DOHH2 (cell line): ENCODE measurements at regions not wholly inside any gene's neighbourhood (a gene's known extent, or its start where the extent isn't known, plus 50 kb on each side); places are given as distances from the start of the nearest gene placed in this dataset.
"Not testable (repeated sequence)": the region's sequence is repeated elsewhere in the genome, so short reads cannot be mapped to it uniquely, and the experiment has no call there.

Source experiments
- H3F3A ChIP-seq: fragments of 200-600 bp; sonication (generic), shearing (Covaris generic); 2 replicates; pipeline ENCODE4 v1.6.0; 2016; ENCODE audit warnings: antibody characterized with exemption, mild to moderate bottlenecking; ENCODE audit not compliant: control insufficient read depth, insufficient read depth
- H3K27ac ChIP-seq: fragments of 200-600 bp; sonication (generic); 2 replicates; pipeline ENCODE4 v1.5.1; 2014; ENCODE audit warnings: low read depth, mild to moderate bottlenecking, low read length, moderate library complexity
- H3K27me3 ChIP-seq: fragments of 200-600 bp; sonication (generic); 2 replicates; pipeline ENCODE4 v1.6.1; 2014; ENCODE audit warnings: mild to moderate bottlenecking, low read length, mixed read lengths; ENCODE audit not compliant: control insufficient read depth
- H3K36me3 ChIP-seq: fragments of 200-600 bp; sonication (generic); 2 replicates; pipeline ENCODE4 v1.6.1; 2014; ENCODE audit warnings: mild to moderate bottlenecking, low read length, moderate library complexity, mixed read lengths; ENCODE audit not compliant: control insufficient read depth
- H3K4me1 ChIP-seq: fragments of 200-600 bp; sonication (generic); 2 replicates; pipeline ENCODE4 v1.6.1; 2014; ENCODE audit warnings: mild to moderate bottlenecking, low read length, mixed read lengths; ENCODE audit not compliant: control insufficient read depth
- H3K4me2 ChIP-seq: fragments of 200-600 bp; sonication (generic); 2 replicates; pipeline ENCODE4 v1.6.0; 2014; ENCODE audit warnings: mild to moderate bottlenecking, low read length, moderate library complexity
- H3K4me3 ChIP-seq: fragments of 200-600 bp; sonication (generic); 2 replicates; pipeline ENCODE4 v1.5.1; 2014; ENCODE audit warnings: mild to moderate bottlenecking, low read length, mixed read lengths
- H3K79me2 ChIP-seq: fragments of 200-600 bp; sonication (generic); 2 replicates; pipeline ENCODE4 v1.6.1; 2014; ENCODE audit warnings: mild to moderate bottlenecking, low read length, mixed read lengths; ENCODE audit not compliant: control insufficient read depth
- H3K9me2 ChIP-seq: fragments of 200-600 bp; sonication (generic); replicated peaks from 2 replicates; pipeline ENCODE4 v1.6.1; 2014; ENCODE audit warnings: mild to moderate bottlenecking, low read length, mixed read lengths; ENCODE audit not compliant: control insufficient read depth
- H3K9me3 ChIP-seq: fragments of 200-600 bp; sonication (generic); 2 replicates; pipeline ENCODE4 v1.6.1; 2014; ENCODE audit warnings: antibody characterized with exemption, low read length, mixed read lengths; ENCODE audit not compliant: control insufficient read depth, insufficient read depth
- H4K20me1 ChIP-seq: fragments of 200-600 bp; sonication (generic); 2 replicates; pipeline ENCODE4 v1.6.0; 2014; ENCODE audit warnings: low read depth, mild to moderate bottlenecking, antibody characterized with exemption, low read length, moderate library complexity; ENCODE audit not compliant: control insufficient read depth, insufficient read depth
- EZH2phosphoT487 ChIP-seq: fragments of 200-600 bp; sonication (generic); IDR thresholded peaks from 2 replicates; pipeline ENCODE4 v1.6.1; 2017; ENCODE audit warnings: borderline replicate concordance, mild to moderate bottlenecking, antibody characterized with exemption, low read length, moderate library complexity, mixed read lengths
- TF ChIP-seq, protein P1 (sequence below): fragments of 200-600 bp; sonication (generic); IDR thresholded peaks from one replicate; pipeline ENCODE4 v1.5.1; 2014; ENCODE audit warnings: antibody characterized with exemption, mild to moderate bottlenecking, low read depth, low read length; ENCODE audit not compliant: poor library complexity, severe bottlenecking

- Histone ChIP-seq H3K9me3 (no peaks in the 10 kb centered on the region), H3K79me2 (no peaks in the 10 kb centered on the region), H3F3A (no peaks in the 10 kb centered on the region), H3K4me3 (no peak overlapping the region), H3K27ac (no peak overlapping the region), H3K4me1 (no peaks in the 10 kb centered on the region), H3K36me3 (no peaks in the 10 kb centered on the region), H4K20me1 (no peaks in the 10 kb centered on the region), H3K27me3 (no peaks in the 10 kb centered on the region), H3K9me2 (no peaks in the 10 kb centered on the region), H3K4me2 (no peak overlapping the region)
- no peak for TF ChIP-seq EZH2phosphoT487
- TF ChIP-seq, protein P1, sequence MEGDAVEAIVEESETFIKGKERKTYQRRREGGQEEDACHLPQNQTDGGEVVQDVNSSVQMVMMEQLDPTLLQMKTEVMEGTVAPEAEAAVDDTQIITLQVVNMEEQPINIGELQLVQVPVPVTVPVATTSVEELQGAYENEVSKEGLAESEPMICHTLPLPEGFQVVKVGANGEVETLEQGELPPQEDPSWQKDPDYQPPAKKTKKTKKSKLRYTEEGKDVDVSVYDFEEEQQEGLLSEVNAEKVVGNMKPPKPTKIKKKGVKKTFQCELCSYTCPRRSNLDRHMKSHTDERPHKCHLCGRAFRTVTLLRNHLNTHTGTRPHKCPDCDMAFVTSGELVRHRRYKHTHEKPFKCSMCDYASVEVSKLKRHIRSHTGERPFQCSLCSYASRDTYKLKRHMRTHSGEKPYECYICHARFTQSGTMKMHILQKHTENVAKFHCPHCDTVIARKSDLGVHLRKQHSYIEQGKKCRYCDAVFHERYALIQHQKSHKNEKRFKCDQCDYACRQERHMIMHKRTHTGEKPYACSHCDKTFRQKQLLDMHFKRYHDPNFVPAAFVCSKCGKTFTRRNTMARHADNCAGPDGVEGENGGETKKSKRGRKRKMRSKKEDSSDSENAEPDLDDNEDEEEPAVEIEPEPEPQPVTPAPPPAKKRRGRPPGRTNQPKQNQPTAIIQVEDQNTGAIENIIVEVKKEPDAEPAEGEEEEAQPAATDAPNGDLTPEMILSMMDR: no peak
Measured at GRCh38 chrX:40976981-40977380, 108.3 kb upstream of the USP9X start.

GRCh38 chrX:40984962-40985361, 100.3 kb upstream of the USP9X start:
- no peaks in the 10 kb centered on the region for H4K20me1 ChIP-seq
- H3K79me2 ChIP-seq: no peaks in the 10 kb centered on the region
- H3K4me1 ChIP-seq: no peaks in the 10 kb centered on the region
- H3K4me3 ChIP-seq: no peak overlapping the region
- TF ChIP-seq, protein P1: no peak
- no peak for TF ChIP-seq EZH2phosphoT487
- H3K9me2 ChIP-seq: no peaks in the 10 kb centered on the region
- no peaks in the 10 kb centered on the region for H3K36me3 ChIP-seq
- H3K27ac ChIP-seq: no peak overlapping the region
- no peaks in the 10 kb centered on the region for H3K27me3 ChIP-seq
- H3K4me2 ChIP-seq: no peak overlapping the region
- H3F3A ChIP-seq: no peaks in the 10 kb centered on the region
- no peaks in the 10 kb centered on the region for H3K9me3 ChIP-seq

DNA sequence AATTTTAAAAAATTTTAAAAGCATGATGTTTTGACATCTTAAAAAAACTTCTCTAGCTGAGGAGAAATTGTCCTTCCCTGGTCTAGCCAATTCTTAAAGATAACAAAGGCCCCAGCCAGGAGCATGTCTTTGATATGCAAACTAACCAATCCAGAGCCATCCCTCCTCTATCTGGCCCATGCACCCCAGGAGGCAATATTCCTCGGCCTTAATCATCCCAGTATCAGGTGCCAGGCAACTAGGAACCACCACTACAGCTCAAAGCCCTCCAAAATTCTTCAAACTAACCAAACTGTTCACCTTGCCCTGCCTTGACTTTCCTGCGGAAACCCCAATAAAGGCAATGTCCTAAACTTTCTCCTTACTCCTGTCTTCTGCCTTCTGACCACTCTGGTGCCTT, 97.8 kb upstream of the USP9X start:
- H3K27ac ChIP-seq: no peak overlapping the region
- no peak for TF ChIP-seq EZH2phosphoT487
- TF ChIP-seq, protein P1: no peak
- no peaks in the 10 kb centered on the region for H3K36me3 ChIP-seq
- no peaks in the 10 kb centered on the region for H3K79me2 ChIP-seq
- no peaks in the 10 kb centered on the region for H3K9me3 ChIP-seq
- H3F3A ChIP-seq: no peaks in the 10 kb centered on the region
- no peaks in the 10 kb centered on the region for H3K9me2 ChIP-seq
- no peak overlapping the region for H3K4me3 ChIP-seq
- no peaks in the 10 kb centered on the region for H3K27me3 ChIP-seq
- no peaks in the 10 kb centered on the region for H4K20me1 ChIP-seq
- H3K4me1 ChIP-seq: no peaks in the 10 kb centered on the region
- no peak overlapping the region for H3K4me2 ChIP-seq

DNA sequence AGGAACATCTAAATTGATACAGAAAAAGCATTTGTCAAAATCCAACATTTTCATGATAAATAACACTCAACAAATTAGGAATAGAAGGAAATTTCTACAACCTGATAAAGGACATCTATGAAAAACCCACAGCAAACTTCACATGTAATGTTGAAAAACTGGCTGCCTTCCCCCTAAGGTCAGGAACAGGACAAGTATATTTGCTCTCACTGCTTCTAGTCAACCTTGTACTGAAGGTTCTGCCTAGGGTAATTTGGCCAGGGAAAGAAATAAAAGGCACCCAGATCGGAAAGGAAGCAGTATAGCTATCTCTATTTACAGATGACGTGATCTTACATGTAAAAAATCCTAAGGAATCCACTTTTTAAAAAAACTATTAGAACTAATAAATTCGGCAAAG, 97.1 kb upstream of the USP9X start:
- TF ChIP-seq, protein P1: no peak
- TF ChIP-seq EZH2phosphoT487: no peak
- H3K27ac ChIP-seq: no peak overlapping the region
- no peaks in the 10 kb centered on the region for H4K20me1 ChIP-seq

DNA sequence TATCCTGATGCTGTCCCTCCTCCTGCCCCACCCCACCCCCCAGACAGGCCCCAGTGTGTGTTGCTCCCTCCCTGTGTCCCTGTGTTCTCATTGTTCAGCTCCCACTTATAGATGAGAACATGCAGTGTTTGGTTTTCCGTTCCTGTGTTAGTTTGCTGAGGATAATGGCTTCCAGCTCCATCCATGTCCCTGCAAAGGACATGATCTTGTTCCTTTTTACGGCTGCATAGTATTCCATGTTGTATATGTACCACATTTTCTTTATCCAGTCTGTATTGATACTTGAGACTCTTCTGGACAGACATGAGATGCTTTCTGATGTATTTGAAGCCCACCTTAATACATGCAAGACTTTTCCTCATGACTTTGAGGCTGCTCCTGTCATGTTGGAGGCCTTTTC, 91.8 kb upstream of the USP9X start:
- not testable (repeated sequence) for H4K20me1 ChIP-seq, H3K79me2 ChIP-seq, H3K4me2 ChIP-seq, H3K9me2 ChIP-seq, H3K27me3 ChIP-seq, H3K27ac ChIP-seq, H3K4me3 ChIP-seq, H3K9me3 ChIP-seq, H3K36me3 ChIP-seq, H3K4me1 ChIP-seq, H3F3A ChIP-seq

More for the DNA sequence above, 97.1 kb upstream of the USP9X start:
- no peak overlapping the region for H3K4me3 ChIP-seq
- no peaks in the 10 kb centered on the region for H3F3A ChIP-seq
- no peaks in the 10 kb centered on the region for H3K36me3 ChIP-seq
- no peak overlapping the region for H3K4me2 ChIP-seq
- no peaks in the 10 kb centered on the region for H3K9me2 ChIP-seq
- H3K79me2 ChIP-seq: no peaks in the 10 kb centered on the region
- H3K27me3 ChIP-seq: no peaks in the 10 kb centered on the region
- no peaks in the 10 kb centered on the region for H3K9me3 ChIP-seq
- H3K4me1 ChIP-seq: no peaks in the 10 kb centered on the region
